DMS 273 (cell line): ENCODE measurements at regions not wholly inside any gene's neighbourhood (a gene's known extent, or its start where the extent isn't known, plus 50 kb on each side); places are given as distances from the start of the nearest gene placed in this dataset.

ENCODE experiments used
- DNase-seq: peaks from one replicate; lab custom pipeline; 2025; ENCODE audit not compliant: unreplicated experiment; lab: John Stamatoyannopoulos, UW

GRCh38 chr12:41777064-41777790, 367.4 kb downstream of the GXYLT1 start:
- DNase-seq, result no peak

- DNase-seq, result no peak
These were observed 372.2 kb downstream of the GXYLT1 start for GRCh38 chr12:41772478-41772877.

- DNase-seq, result no peak
These were observed 374.9 kb downstream of the GXYLT1 start for GRCh38 chr12:41769810-41770209.

- DNase-seq, result no peak
These were observed 376.2 kb downstream of the GXYLT1 start for GRCh38 chr12:41768456-41768855.

- DNase-seq, result no peak
These were observed 382.0 kb downstream of the GXYLT1 start for GRCh38 chr12:41762691-41763090.

GRCh38 chr12:41745593-41745992, 399.1 kb downstream of the GXYLT1 start:
- no peak for DNase-seq

GRCh38 chr12:41743835-41744234, 400.8 kb downstream of the GXYLT1 start:
- no peak for DNase-seq

- DNase-seq, result no peak
These were observed 405.6 kb downstream of the GXYLT1 start for GRCh38 chr12:41739066-41739465.

- DNase-seq, result no peak
These were observed 407.3 kb downstream of the GXYLT1 start for GRCh38 chr12:41737423-41737822.

GRCh38 chr12:41736436-41736835, 408.2 kb downstream of the GXYLT1 start:
- no peak for DNase-seq

GRCh38 chr12:41731691-41732090, 413.0 kb downstream of the GXYLT1 start:
- DNase-seq, result no peak

GRCh38 chr12:41731061-41731460, 413.6 kb downstream of the GXYLT1 start:
- no peak for DNase-seq

- DNase-seq, result no peak
These were observed 420.5 kb downstream of the GXYLT1 start for GRCh38 chr12:41724216-41724615.

- no peak for DNase-seq
These were observed 425.5 kb downstream of the GXYLT1 start for GRCh38 chr12:41719214-41719613.

GRCh38 chr12:41715256-41715655, 429.4 kb downstream of the GXYLT1 start:
- no peak for DNase-seq

GRCh38 chr12:41709463-41710285, 435.0 kb downstream of the GXYLT1 start:
- DNase-seq, result no peak

GRCh38 chr12:41709012-41709411, 435.7 kb downstream of the GXYLT1 start:
- no peak for DNase-seq

- DNase-seq, result no peak
These were observed 438.3 kb downstream of the GXYLT1 start for GRCh38 chr12:41706376-41706775.

GRCh38 chr12:41701943-41702601, 442.6 kb downstream of the GXYLT1 start:
- no peak for DNase-seq

- no peak for DNase-seq
These were observed 443.7 kb downstream of the GXYLT1 start for GRCh38 chr12:41700940-41701339.

GRCh38 chr12:41699658-41700057, 445.0 kb downstream of the GXYLT1 start:
- no peak for DNase-seq

- no peak for DNase-seq
These were observed 447.5 kb downstream of the GXYLT1 start for GRCh38 chr12:41697161-41697560.
